ENCODE measurements at regions not wholly inside any gene's neighbourhood (a gene's known extent, or its start where the extent isn't known, plus 50 kb on each side); places are given as distances from the start of the nearest gene placed in this dataset.

GRCh38 chr4:111187108-111187507 is 564.2 kb upstream of the PITX2 start:
- no peak for DNase-seq

GRCh38 chr4:111198446-111198845 is 575.6 kb upstream of the PITX2 start:
- no peak for DNase-seq

- peak; percentile 3 for DNase-seq
These were observed 581.9 kb upstream of the PITX2 start for GRCh38 chr4:111204797-111205196.

- no peak for DNase-seq
These were observed 586.1 kb upstream of the PITX2 start for GRCh38 chr4:111208970-111209369.

GRCh38 chr4:111209706-111210105 is 586.8 kb upstream of the PITX2 start:
- no peak for DNase-seq

GRCh38 chr4:111210595-111210994 is 587.7 kb upstream of the PITX2 start:
- no peak for DNase-seq

- peak; percentile 33 for DNase-seq
These were observed 590.7 kb upstream of the PITX2 start for GRCh38 chr4:111213531-111213930.

- DNase-seq, result no peak
These were observed 591.5 kb upstream of the PITX2 start for GRCh38 chr4:111214371-111214770.

- DNase-seq, result no peak
These were observed 592.9 kb upstream of the PITX2 start for GRCh38 chr4:111215755-111216154.

GRCh38 chr4:111216791-111217190 is 593.9 kb upstream of the PITX2 start:
- DNase-seq, result no peak

- no peak for DNase-seq
These were observed 598.5 kb upstream of the PITX2 start for GRCh38 chr4:111221371-111221770.

- peak; percentile 62 for DNase-seq
These were observed 605.5 kb upstream of the PITX2 start for GRCh38 chr4:111228396-111228795.

- peak; percentile 73 for DNase-seq
These were observed 606.0 kb upstream of the PITX2 start for GRCh38 chr4:111228874-111229273.

- peak; percentile 15 for DNase-seq
These were observed 607.4 kb upstream of the PITX2 start for GRCh38 chr4:111230265-111230664.

GRCh38 chr4:111231281-111231680 is 608.4 kb upstream of the PITX2 start:
- DNase-seq, result no peak

- DNase-seq, result no peak
These were observed 612.1 kb upstream of the PITX2 start for GRCh38 chr4:111234939-111235338.

- DNase-seq, result no peak
These were observed 641.0 kb upstream of the PITX2 start for GRCh38 chr4:111263836-111264235.

GRCh38 chr4:111266937-111267336 is 644.1 kb upstream of the PITX2 start:
- DNase-seq, result no peak

- DNase-seq, result no peak
These were observed 644.9 kb upstream of the PITX2 start for GRCh38 chr4:111267786-111268185.

- peak; percentile 53 for DNase-seq
These were observed 646.0 kb upstream of the PITX2 start for GRCh38 chr4:111268769-111269414.

- peak; percentile 56 for DNase-seq
These were observed 646.6 kb upstream of the PITX2 start for GRCh38 chr4:111269439-111269838.

GRCh38 chr4:111274060-111274459 is 651.2 kb upstream of the PITX2 start:
- DNase-seq, result no peak

GRCh38 chr4:111274486-111274885 is 651.6 kb upstream of the PITX2 start:
- no peak for DNase-seq

GRCh38 chr4:111281219-111281618 is 658.3 kb upstream of the PITX2 start:
- DNase-seq, result no peak

- no peak for DNase-seq
These were observed 659.2 kb upstream of the PITX2 start for GRCh38 chr4:111282035-111282434.
